Testis (tissue), 2 donors: ENCODE measurements at regions not wholly inside any gene's neighbourhood (a gene's known extent, or its start where the extent isn't known, plus 50 kb on each side); places are given as distances from the start of the nearest gene placed in this dataset.

ENCODE experiments used
- DNase-seq: peaks from one replicate; pipeline ENCODE4 v3.0.0-alpha.2; 2019
- H3K27ac ChIP-seq, 2 donors: fragments of 200-600 bp; sonication (generic); one replicate each; pipeline ENCODE4 v1.5.1; 2019
- H3K27me3 ChIP-seq: fragments of 200-600 bp; sonication (generic); one replicate; pipeline ENCODE4 v1.5.1; 2019
- H3K36me3 ChIP-seq: fragments of 200-600 bp; sonication (generic); one replicate; pipeline ENCODE4 v1.5.1; 2017; ENCODE audit warnings: low read depth; ENCODE audit errors: missing control alignments
- H3K4me1 ChIP-seq: fragments of 200-600 bp; sonication (generic); one replicate; pipeline ENCODE4 v1.5.1; 2019
- H3K4me3 ChIP-seq, 2 donors: fragments of 200-600 bp; sonication (generic); one replicate each; pipeline ENCODE4 v1.5.1; 2017 to 2019
- H3K9me3 ChIP-seq: fragments of 200-600 bp; sonication (generic); one replicate; pipeline ENCODE4 v1.5.1; 2017
- CTCF ChIP-seq, 3 experiments: fragments of 450-650 bp in 2 of 3; fragments of 200-600 bp in 1 of 3; sonication (generic) in 1 of 3; IDR thresholded peaks; one replicate each; pipeline ENCODE4 v1.5.1; 2016 to 2019; ENCODE audit warnings: antibody characterized with exemption in 3 of 3, mild to moderate bottlenecking in 2 of 3, moderate library complexity in 1 of 3
- POLR2A ChIP-seq: fragments of 450-650 bp; IDR thresholded peaks from one replicate; pipeline ENCODE4 v1.6.1; 2017; ENCODE audit warnings: antibody characterized with exemption, mild to moderate bottlenecking, moderate library complexity
- WGBS, 2 donors: methylation state at CpG; one replicate each; pipeline ENCODE4 v1.1.5; 2018; 5-methylcytosine and 5-hydroxymethylcytosine counted together
- intact Hi-C: fragments of 100-400 bp; cut with DNase I; formaldehyde crosslinking; loops from one replicate; pipeline ENCODE4 v1.15.1; 2023; ENCODE audit warnings: low total_unique reads

GRCh38 chr6:147873816-147874215, 365.3 kb downstream of the SAMD5 start:
- no peaks in the 10 kb centered on the region for H3K27me3 ChIP-seq
- no peaks in the 10 kb centered on the region for H3K4me1 ChIP-seq
- no peak overlapping the region for H3K4me3 ChIP-seq
- no peaks in the 10 kb centered on the region for H3K36me3 ChIP-seq
- TF ChIP-seq POLR2A (no peak), CTCF (IDR thresholded peaks at IDR 0.05) (no peak)
- no peaks in the 10 kb centered on the region for H3K9me3 ChIP-seq
- DNase-seq = no peak
- H3K27ac ChIP-seq = no peak overlapping the region
- intact Hi-C loops = no loop called here

GRCh38 chr6:147874322-147874721, 365.8 kb downstream of the SAMD5 start:
- 73 to 81% methylated on average over 6 of the region's 6 CpGs for WGBS, 2 donors
- H3K9me3 ChIP-seq = no peaks in the 10 kb centered on the region

GRCh38 chr6:147879031-147879580, 370.6 kb downstream of the SAMD5 start:
- no peaks in the 10 kb centered on the region for H3K36me3 ChIP-seq
- no peak overlapping the region for H3K4me3 ChIP-seq
- no peaks in the 10 kb centered on the region for H3K9me3 ChIP-seq
- 84 to 85% methylated on average over 9 of the region's 9 CpGs for WGBS, 2 donors
- no peaks in the 10 kb centered on the region for H3K27me3 ChIP-seq
- DNase-seq = no peak
- no peaks in the 10 kb centered on the region for H3K4me1 ChIP-seq
- intact Hi-C loops = no loop called here
- H3K27ac ChIP-seq = no peak overlapping the region
- no peak for TF ChIP-seq CTCF (IDR thresholded peaks at IDR 0.05)
- no peak for TF ChIP-seq POLR2A

More at GRCh38 chr6:147874322-147874721, 365.8 kb downstream of the SAMD5 start:
- Histone ChIP-seq H3K4me3 (no peak overlapping the region), H3K27ac (no peak overlapping the region), H3K36me3 (no peaks in the 10 kb centered on the region), H3K27me3 (no peaks in the 10 kb centered on the region), H3K4me1 (no peaks in the 10 kb centered on the region)
- TF ChIP-seq CTCF (IDR thresholded peaks at IDR 0.05) (no peak), POLR2A (no peak)
- intact Hi-C loops = no loop called here
- DNase-seq = no peak

GRCh38 chr6:147881432-147881831, 372.9 kb downstream of the SAMD5 start:
- TF ChIP-seq POLR2A (no peak), CTCF (IDR thresholded peaks at IDR 0.05) (no peak)
- H3K36me3 ChIP-seq = no peaks in the 10 kb centered on the region
- H3K9me3 ChIP-seq = no peaks in the 10 kb centered on the region
- no peak overlapping the region for H3K27ac ChIP-seq
- H3K4me1 ChIP-seq = no peaks in the 10 kb centered on the region
- H3K4me3 ChIP-seq = no peak overlapping the region
- 81 to 89% methylated on average over 6 of the region's 6 CpGs for WGBS, 2 donors
- no peaks in the 10 kb centered on the region for H3K27me3 ChIP-seq
- intact Hi-C loops = no loop called here
- DNase-seq = no peak

- WGBS, 2 donors = 91 to 92% methylated on average over 2 of the region's 2 CpGs
- TF ChIP-seq POLR2A (no peak), CTCF (IDR thresholded peaks at IDR 0.05) (no peak)
Measured at GRCh38 chr6:147888374-147888773, 379.9 kb downstream of the SAMD5 start.

More at GRCh38 chr6:147888374-147888773, 379.9 kb downstream of the SAMD5 start:
- H3K4me3 ChIP-seq = no peak overlapping the region
- no peaks in the 10 kb centered on the region for H3K36me3 ChIP-seq
- H3K9me3 ChIP-seq = no peaks in the 10 kb centered on the region
- no peak for DNase-seq
- H3K27ac ChIP-seq = no peak overlapping the region
- intact Hi-C loops = no loop called here
- no peaks in the 10 kb centered on the region for H3K27me3 ChIP-seq
- no peaks in the 10 kb centered on the region for H3K4me1 ChIP-seq
